GM12874 (cell line): ENCODE measurements at regions not wholly inside any gene's neighbourhood (a gene's known extent, or its start where the extent isn't known, plus 50 kb on each side); places are given as distances from the start of the nearest gene placed in this dataset.

ENCODE experiments used
- TF ChIP-seq, protein P1 (sequence below): IDR thresholded peaks from 2 replicates; pipeline ENCODE4 v1.5.1; 2011; ENCODE audit warnings: low read depth, mild to moderate bottlenecking, control low read depth, low read length, moderate library complexity; ENCODE audit not compliant: insufficient read depth

- TF ChIP-seq, protein P1, sequence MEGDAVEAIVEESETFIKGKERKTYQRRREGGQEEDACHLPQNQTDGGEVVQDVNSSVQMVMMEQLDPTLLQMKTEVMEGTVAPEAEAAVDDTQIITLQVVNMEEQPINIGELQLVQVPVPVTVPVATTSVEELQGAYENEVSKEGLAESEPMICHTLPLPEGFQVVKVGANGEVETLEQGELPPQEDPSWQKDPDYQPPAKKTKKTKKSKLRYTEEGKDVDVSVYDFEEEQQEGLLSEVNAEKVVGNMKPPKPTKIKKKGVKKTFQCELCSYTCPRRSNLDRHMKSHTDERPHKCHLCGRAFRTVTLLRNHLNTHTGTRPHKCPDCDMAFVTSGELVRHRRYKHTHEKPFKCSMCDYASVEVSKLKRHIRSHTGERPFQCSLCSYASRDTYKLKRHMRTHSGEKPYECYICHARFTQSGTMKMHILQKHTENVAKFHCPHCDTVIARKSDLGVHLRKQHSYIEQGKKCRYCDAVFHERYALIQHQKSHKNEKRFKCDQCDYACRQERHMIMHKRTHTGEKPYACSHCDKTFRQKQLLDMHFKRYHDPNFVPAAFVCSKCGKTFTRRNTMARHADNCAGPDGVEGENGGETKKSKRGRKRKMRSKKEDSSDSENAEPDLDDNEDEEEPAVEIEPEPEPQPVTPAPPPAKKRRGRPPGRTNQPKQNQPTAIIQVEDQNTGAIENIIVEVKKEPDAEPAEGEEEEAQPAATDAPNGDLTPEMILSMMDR: no peak
Measured at GRCh38 chr11:41786087-41786486, 326.6 kb upstream of the LRRC4C start.

DNA sequence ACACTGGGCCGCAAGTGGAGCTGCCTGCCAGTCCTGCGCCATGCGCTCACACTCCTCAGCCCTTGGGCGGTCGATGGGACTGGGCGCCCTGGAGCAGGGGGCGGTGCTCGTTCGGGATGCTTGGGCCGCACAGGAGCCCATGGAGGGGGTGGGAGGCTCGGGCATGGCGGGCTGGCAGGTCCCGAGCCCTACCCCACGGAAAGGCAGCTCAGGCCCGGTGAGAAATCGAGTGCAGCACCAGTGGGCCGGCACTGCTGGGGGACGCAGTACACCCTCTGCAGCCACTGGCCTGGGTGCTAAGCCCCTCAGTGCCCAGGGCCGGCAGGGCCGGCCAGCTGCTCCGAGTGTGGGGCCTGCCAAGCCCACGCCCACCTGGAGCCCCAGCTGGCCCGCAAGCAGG is 328.7 kb upstream of the LRRC4C start:
- TF ChIP-seq, protein P1: no peak

DNA sequence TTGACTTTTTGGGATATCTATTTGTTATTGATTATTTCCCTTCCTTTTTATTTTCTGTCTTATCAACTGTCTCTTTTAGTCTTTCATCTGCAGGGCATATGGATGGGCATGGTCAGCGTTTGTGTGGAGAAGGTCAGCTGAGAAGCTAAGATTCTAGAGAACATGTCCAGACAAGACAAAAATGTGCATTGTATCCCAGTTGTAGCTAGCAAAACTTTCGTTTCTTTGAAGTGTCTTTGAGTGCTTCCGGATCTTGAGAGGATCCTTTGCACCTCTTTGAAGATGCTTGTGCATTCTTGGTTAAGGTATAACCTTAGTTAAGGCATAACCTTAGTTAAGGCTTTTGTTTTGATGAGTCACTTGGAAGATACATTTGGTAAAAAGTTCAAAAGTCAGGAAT is 329.9 kb upstream of the LRRC4C start:
- TF ChIP-seq, protein P1: no peak

GRCh38 chr11:41795004-41795403 is 335.6 kb upstream of the LRRC4C start:
- TF ChIP-seq, protein P1: no peak

- TF ChIP-seq, protein P1: no peak
Measured at GRCh38 chr11:41799754-41800153, 340.3 kb upstream of the LRRC4C start.

GRCh38 chr11:41803895-41804294 is 344.4 kb upstream of the LRRC4C start:
- TF ChIP-seq, protein P1: no peak

DNA sequence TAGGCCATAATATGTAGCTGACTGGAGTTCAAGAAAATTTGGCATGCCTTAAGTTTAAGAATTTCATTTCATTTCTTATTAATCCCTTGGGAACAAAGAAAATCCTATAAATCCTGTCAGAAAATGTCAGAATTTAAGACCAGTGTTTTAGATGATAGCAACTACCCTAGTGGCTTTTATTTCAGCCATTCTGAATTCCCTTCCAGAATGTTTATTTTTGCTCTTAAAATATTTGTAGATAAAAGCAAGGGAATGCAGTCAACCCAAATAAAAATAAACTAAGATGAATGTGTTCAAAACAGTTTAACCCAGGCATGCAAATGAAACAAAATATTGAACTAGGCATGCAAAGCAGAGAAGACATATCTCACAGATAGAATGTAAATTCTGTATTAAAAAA is 356.9 kb upstream of the LRRC4C start:
- TF ChIP-seq, protein P1: no peak

DNA sequence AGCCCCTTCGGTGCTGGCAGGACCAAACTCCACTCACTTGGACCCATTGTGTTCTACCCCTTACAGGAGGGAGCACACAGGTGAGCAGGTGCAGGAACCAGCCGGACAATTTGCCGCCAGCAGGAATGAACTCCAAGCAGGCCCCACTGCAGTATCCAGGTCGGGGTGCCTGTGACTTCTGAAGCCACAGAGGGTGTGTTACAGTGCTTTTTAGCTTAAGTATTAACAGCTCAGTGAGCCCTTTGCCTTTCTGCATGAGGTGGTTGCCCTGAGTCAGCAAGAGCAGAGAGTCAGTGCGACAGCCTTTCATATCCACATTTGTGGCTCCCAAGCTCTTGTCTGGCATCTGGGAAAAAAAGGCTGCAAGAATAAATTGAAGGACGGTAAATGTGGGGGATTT is 366.6 kb upstream of the LRRC4C start:
- TF ChIP-seq, protein P1: no peak
